ENCODE measurements at regions not wholly inside any gene's neighbourhood (a gene's known extent, or its start where the extent isn't known, plus 50 kb on each side); places are given as distances from the start of the nearest gene placed in this dataset.

DNA sequence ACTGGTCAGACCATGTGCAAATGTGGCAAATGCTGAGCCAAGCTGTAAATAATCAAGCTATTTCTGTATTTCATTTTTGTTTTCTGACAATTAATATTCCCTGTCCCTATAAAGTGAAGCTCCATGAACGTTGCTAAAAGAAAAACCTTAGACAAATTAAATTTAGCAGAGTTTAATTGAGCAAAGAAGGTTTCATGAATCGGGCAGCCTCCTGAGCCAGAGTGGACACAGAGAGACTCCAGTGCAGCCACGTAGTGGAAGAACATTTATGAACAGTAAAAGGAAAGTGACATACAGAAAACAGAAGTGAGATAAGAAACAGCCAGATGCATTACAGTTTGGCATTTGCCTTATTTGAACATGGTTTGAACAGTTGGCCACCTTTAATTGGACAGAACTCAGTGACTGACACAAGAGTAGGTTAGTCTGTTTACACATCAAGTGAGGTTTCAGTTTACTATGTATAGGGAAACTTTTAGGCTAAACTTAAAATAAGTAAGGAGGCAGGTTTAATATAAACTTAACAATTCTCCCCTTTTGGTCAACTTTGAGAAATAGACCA is 69.7 kb downstream of the UFM1 start:
- intact Hi-C loops (cut with DNase I; ENCODE audit: low total_unique reads) = no loop called here
- WGBS, 5 donors = 32 to 60% (median 55%) methylated on average over 3 of the region's 3 CpGs
- Histone ChIP-seq H3K4me3 (no peak overlapping the region), H3K27ac (no peak overlapping the region), H3K27me3 (no peaks in the 10 kb centered on the region), H3K9me3 (no peaks in the 10 kb centered on the region), H3K36me3 (no peaks in the 10 kb centered on the region), H3K4me1 (no peaks in the 10 kb centered on the region)
- TF ChIP-seq POLR2A (IDR thresholded peaks at IDR 0.05) (no peak), POLR2AphosphoS5 (IDR thresholded peaks at IDR 0.05) (no peak), EP300 (IDR thresholded peaks at IDR 0.05) (no peak)
- TF ChIP-seq, protein P1, sequence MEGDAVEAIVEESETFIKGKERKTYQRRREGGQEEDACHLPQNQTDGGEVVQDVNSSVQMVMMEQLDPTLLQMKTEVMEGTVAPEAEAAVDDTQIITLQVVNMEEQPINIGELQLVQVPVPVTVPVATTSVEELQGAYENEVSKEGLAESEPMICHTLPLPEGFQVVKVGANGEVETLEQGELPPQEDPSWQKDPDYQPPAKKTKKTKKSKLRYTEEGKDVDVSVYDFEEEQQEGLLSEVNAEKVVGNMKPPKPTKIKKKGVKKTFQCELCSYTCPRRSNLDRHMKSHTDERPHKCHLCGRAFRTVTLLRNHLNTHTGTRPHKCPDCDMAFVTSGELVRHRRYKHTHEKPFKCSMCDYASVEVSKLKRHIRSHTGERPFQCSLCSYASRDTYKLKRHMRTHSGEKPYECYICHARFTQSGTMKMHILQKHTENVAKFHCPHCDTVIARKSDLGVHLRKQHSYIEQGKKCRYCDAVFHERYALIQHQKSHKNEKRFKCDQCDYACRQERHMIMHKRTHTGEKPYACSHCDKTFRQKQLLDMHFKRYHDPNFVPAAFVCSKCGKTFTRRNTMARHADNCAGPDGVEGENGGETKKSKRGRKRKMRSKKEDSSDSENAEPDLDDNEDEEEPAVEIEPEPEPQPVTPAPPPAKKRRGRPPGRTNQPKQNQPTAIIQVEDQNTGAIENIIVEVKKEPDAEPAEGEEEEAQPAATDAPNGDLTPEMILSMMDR (IDR thresholded peaks at IDR 0.05) = no peak
- DNase-seq = no peak

DNA sequence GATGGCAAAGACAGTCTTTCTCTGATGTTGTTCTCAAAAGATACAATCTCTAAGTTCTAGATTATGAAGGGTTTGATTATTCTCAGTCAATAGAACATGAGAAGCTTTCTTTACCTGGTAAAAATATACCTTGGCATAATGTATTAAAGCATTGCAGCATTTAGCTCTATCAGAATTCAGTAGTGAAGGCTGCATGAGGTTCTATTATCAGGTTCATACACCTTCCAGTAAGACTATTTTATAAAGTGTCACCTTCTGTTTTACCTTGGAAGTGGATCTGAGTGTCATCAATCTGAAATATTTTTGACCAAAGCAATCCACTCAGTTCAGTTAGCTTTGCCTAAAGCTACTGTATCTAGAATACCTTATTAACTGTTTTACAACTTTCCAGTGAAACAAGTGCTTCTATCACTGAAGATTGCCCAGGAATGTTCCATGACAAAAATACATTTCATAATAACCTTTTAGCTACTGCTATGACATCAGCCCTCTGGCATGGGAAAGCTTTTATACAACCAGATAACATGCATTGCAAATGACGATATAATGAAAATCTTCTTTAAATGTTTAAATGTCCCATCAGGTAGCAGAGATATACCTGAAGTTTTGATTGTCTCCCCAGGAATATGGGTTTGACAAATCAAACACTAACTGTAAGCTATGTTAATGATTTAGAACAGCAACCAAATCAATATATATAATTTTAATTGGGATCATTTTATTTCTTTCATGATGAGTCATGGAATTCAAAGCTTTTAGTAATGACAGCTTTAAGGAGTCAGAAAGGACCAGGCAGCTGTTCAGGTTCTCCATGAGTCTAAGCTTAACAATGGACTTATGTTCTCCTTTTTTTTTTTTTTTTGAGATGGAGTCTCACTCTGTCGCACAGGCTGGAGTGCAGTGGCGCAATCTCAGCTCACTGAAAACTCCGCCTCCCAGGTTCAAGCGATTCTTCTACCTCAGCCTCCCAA is 72.2 kb downstream of the UFM1 start:
- DNase-seq = no peak
- WGBS, 5 donors = 92 to 96% (median 93%) methylated on average over 5 of the region's 5 CpGs
- intact Hi-C loops (cut with DNase I; ENCODE audit: low total_unique reads) = no loop called here
- no peak overlapping the region for H3K4me3 ChIP-seq
- no peaks in the 10 kb centered on the region for H3K4me1 ChIP-seq
- H3K27ac ChIP-seq = no peak overlapping the region
- TF ChIP-seq EP300 (IDR thresholded peaks at IDR 0.05) = no peak
- TF ChIP-seq POLR2AphosphoS5 (IDR thresholded peaks at IDR 0.05) = no peak
- TF ChIP-seq, protein P1 (IDR thresholded peaks at IDR 0.05) = no peak
- H3K27me3 ChIP-seq = no peaks in the 10 kb centered on the region
- no peaks in the 10 kb centered on the region for H3K36me3 ChIP-seq
- no peaks in the 10 kb centered on the region for H3K9me3 ChIP-seq

DNA sequence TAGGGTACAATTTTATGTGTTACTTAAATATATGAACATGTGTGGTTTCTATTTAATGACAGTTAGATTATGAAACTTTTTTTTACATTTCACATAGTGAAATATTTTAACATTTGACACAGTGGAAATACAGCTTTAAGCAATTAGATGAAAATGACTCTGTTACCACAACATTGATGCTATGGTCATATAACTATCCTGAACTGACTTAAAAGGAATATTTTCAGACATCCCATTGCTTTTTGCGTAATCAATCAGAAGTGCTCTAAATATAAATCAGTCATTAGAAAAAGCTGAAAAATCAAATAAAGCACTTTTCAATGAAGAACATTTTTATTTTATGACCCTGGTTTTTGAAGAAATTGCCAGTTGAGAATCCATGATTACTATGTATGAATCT is 80.3 kb downstream of the UFM1 start:
- Histone ChIP-seq H3K27me3 (no peaks in the 10 kb centered on the region), H3K27ac (no peak overlapping the region), H3K36me3 (no peaks in the 10 kb centered on the region), H3K9me3 (no peaks in the 10 kb centered on the region), H3K4me1 (no peaks in the 10 kb centered on the region), H3K4me3 (no peak overlapping the region)
- DNase-seq = no peak
- no peak for TF ChIP-seq POLR2AphosphoS5 (IDR thresholded peaks at IDR 0.05)
- TF ChIP-seq POLR2A (IDR thresholded peaks at IDR 0.05) = no peak
- TF ChIP-seq, protein P1 (IDR thresholded peaks at IDR 0.05) = no peak
- intact Hi-C loops (cut with DNase I; ENCODE audit: low total_unique reads) = no loop called here
- WGBS, 5 donors = 92 to 98% (median 96%) methylated on average over 1 of the region's 1 CpG

DNA sequence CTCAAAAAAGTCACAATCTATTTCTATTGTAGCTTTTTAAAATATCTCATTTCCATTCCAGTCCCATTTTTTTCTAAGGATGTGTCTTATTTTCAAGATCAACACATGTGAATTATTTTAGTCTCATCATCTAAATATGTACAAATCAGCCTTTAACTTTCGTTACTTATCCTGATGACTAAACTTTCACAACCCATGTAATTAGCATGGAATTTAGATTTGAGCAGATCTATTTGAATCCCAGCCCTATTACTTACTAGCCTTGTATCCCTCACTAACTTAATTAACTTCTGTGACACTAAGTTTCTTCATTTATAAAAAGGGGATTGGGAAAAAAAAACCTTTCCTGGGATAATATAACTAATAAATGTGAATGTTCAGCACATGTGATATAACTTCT is 81.1 kb downstream of the UFM1 start:
- Histone ChIP-seq H3K9me3 (no peaks in the 10 kb centered on the region), H3K4me1 (no peaks in the 10 kb centered on the region), H3K27ac (no peak overlapping the region), H3K36me3 (no peaks in the 10 kb centered on the region), H3K27me3 (no peaks in the 10 kb centered on the region), H3K4me3 (no peak overlapping the region)
- TF ChIP-seq POLR2A (IDR thresholded peaks at IDR 0.05) = no peak
- TF ChIP-seq EP300 (IDR thresholded peaks at IDR 0.05) = no peak
- TF ChIP-seq POLR2AphosphoS5 (IDR thresholded peaks at IDR 0.05) = no peak
- TF ChIP-seq, protein P1 (IDR thresholded peaks at IDR 0.05) = no peak
- DNase-seq = no peak
- 63 to 77% (median 71%) methylated on average over 1 of the region's 1 CpG for WGBS, 5 donors
- intact Hi-C loops (cut with DNase I; ENCODE audit: low total_unique reads) = no loop called here
